Gastrocnemius medialis (tissue), 4 donors: ENCODE measurements at regions not wholly inside any gene's neighbourhood (a gene's known extent, or its start where the extent isn't known, plus 50 kb on each side); places are given as distances from the start of the nearest gene placed in this dataset.

Experiments
- CTCF ChIP-seq, 5 experiments: fragments of 450-650 bp in 3 of 5; fragments of 200-600 bp in 2 of 5; sonication (generic) in 2 of 5; IDR thresholded peaks in 4 of 5; conservative IDR thresholded peaks in 1 of 5; 1 replicate in 4 of 5; 2 replicates in 1 of 5; pipeline ENCODE4 v1.5.1; 2016 to 2019; ENCODE audit warnings: antibody characterized with exemption in 5 of 5, mild to moderate bottlenecking in 3 of 5, moderate library complexity in 3 of 5
- POLR2A ChIP-seq, 2 donors: fragments of 450-650 bp; IDR thresholded peaks; one replicate each; pipeline ENCODE4 v1.6.1; 2017; ENCODE audit warnings: antibody characterized with exemption in 2 of 2, mild to moderate bottlenecking in 2 of 2, moderate library complexity in 2 of 2

- TF ChIP-seq POLR2A (IDR thresholded peaks at IDR 0.05) = no peak
- no peak for TF ChIP-seq CTCF (IDR thresholded peaks at IDR 0.05 in 4 of 5, conservative IDR thresholded peaks at IDR 0.05 in 1 of 5)
Observed at GRCh38 chr5:5883146-5883545, 460.7 kb downstream of the ICE1 start.
